Neural progenitor cell (in vitro differentiated cells): ENCODE measurements at regions not wholly inside any gene's neighbourhood (a gene's known extent, or its start where the extent isn't known, plus 50 kb on each side); places are given as distances from the start of the nearest gene placed in this dataset.

Experiments used
- DNase-seq: peaks from one replicate; pipeline ENCODE4 v3.0.0-alpha.2; 2016; ENCODE audit warnings: low spot score
- H2AFZ ChIP-seq: fragments of 200-600 bp; sonication (generic); replicated peaks from 2 replicates; pipeline ENCODE4 v1.6.1; 2016; ENCODE audit warnings: antibody characterized with exemption
- H3F3A ChIP-seq: fragments of 200-600 bp; sonication (generic); 2 replicates; pipeline ENCODE4 v1.6.1; 2016; ENCODE audit warnings: antibody characterized with exemption, low read depth
- H3K27ac ChIP-seq: fragments of 200-600 bp; sonication (generic); 2 replicates; pipeline ENCODE4 v1.5.1; 2016; ENCODE audit warnings: mild to moderate bottlenecking
- H3K27me3 ChIP-seq: fragments of 200-600 bp; sonication (generic); 2 replicates; pipeline ENCODE4 v1.6.1; 2016; ENCODE audit warnings: mild to moderate bottlenecking, moderate library complexity
- H3K36me3 ChIP-seq: fragments of 200-600 bp; sonication (generic); 2 replicates; pipeline ENCODE4 v1.5.1; 2016
- H3K4me1 ChIP-seq: fragments of 200-600 bp; sonication (generic); 2 replicates; pipeline ENCODE4 v1.6.1; 2016; ENCODE audit warnings: mixed run types
- H3K4me2 ChIP-seq: fragments of 200-600 bp; sonication (generic); 2 replicates; pipeline ENCODE4 v1.6.1; 2016
- H3K4me3 ChIP-seq: fragments of 200-600 bp; sonication (generic); 2 replicates; pipeline ENCODE4 v1.5.1; 2016
- H3K79me2 ChIP-seq: fragments of 200-600 bp; sonication (generic); 2 replicates; pipeline ENCODE4 v1.6.1; 2016; ENCODE audit warnings: low read depth
- H3K9ac ChIP-seq: fragments of 200-600 bp; sonication (generic); 2 replicates; pipeline ENCODE4 v1.6.1; 2016
- H3K9me3 ChIP-seq: fragments of 200-600 bp; sonication (generic); 2 replicates; pipeline ENCODE4 v1.5.1; 2016; ENCODE audit warnings: low read depth
- H4K20me1 ChIP-seq: fragments of 200-600 bp; sonication (generic); 2 replicates; pipeline ENCODE4 v1.6.1; 2016; ENCODE audit warnings: low read depth
- H3K27ac Mint-ChIP-seq: 3 replicates; pipeline ENCODE4 v1.8.0; 2021; ENCODE audit warnings: mixed read lengths
- H3K27me3 Mint-ChIP-seq: 2 replicates; pipeline ENCODE4 v1.8.0; 2022; ENCODE audit warnings: low read depth, mild to moderate bottlenecking, inconsistent platforms, moderate library complexity, mixed read lengths; ENCODE audit not compliant: insufficient read depth
- H3K36me3 Mint-ChIP-seq: 3 replicates; pipeline ENCODE4 v1.8.0; 2021; ENCODE audit warnings: mixed read lengths
- H3K4me1 Mint-ChIP-seq: 3 replicates; pipeline ENCODE4 v1.8.0; 2021; ENCODE audit warnings: mixed read lengths
- H3K4me3 Mint-ChIP-seq: 3 replicates; pipeline ENCODE4 v1.8.0; 2021; ENCODE audit warnings: mild to moderate bottlenecking, moderate library complexity, mixed read lengths
- H3K9me3 Mint-ChIP-seq: 3 replicates; pipeline ENCODE4 v1.8.0; 2020; ENCODE audit warnings: mixed read lengths
- CTCF ChIP-seq: fragments of 200-600 bp; sonication (generic); IDR thresholded peaks from 2 replicates; pipeline ENCODE4 v1.5.1; 2017; ENCODE audit warnings: antibody characterized with exemption, mild to moderate bottlenecking
- EZH2 ChIP-seq: fragments of 200-600 bp; sonication (generic); IDR thresholded peaks from 2 replicates; pipeline ENCODE4 v1.6.1; 2017; ENCODE audit warnings: antibody characterized with exemption, mild to moderate bottlenecking, moderate library complexity
- EZH2phosphoT487 ChIP-seq: fragments of 200-600 bp; sonication (generic); IDR thresholded peaks from 2 replicates; pipeline ENCODE4 v1.6.1; 2017; ENCODE audit warnings: antibody characterized with exemption

GRCh38 chr2:219907011-219907365, 279.6 kb downstream of the SLC4A3 start:
- H3K27me3 ChIP-seq = no peaks in the 10 kb centered on the region
- no peak overlapping the region for H3K4me2 ChIP-seq
- H3K9me3 Mint-ChIP-seq = peaks cover 11% of the 10 kb centered on the region
- no peak overlapping the region for H3K27ac Mint-ChIP-seq
- H3K4me3 ChIP-seq = no peak overlapping the region
- no peaks in the 10 kb centered on the region for H3F3A ChIP-seq
- no peak overlapping the region for H3K27ac ChIP-seq
- no peaks in the 10 kb centered on the region for H3K79me2 ChIP-seq
- TF ChIP-seq CTCF (no peak), EZH2phosphoT487 (no peak), EZH2 (no peak)
- H3K27me3 Mint-ChIP-seq = peaks cover 11% of the 10 kb centered on the region
- peaks cover 1% of the 10 kb centered on the region for H3K36me3 Mint-ChIP-seq
- no peaks in the 10 kb centered on the region for H3K9me3 ChIP-seq
- H2AFZ ChIP-seq = no peak overlapping the region
- no peak overlapping the region for H3K4me3 Mint-ChIP-seq
- H3K4me1 Mint-ChIP-seq = peaks cover 34% of the 10 kb centered on the region
- H3K9ac ChIP-seq = no peak overlapping the region
- no peak for DNase-seq
- H3K36me3 ChIP-seq = no peaks in the 10 kb centered on the region
- no peaks in the 10 kb centered on the region for H4K20me1 ChIP-seq
- peaks cover 6% of the 10 kb centered on the region for H3K4me1 ChIP-seq

DNA sequence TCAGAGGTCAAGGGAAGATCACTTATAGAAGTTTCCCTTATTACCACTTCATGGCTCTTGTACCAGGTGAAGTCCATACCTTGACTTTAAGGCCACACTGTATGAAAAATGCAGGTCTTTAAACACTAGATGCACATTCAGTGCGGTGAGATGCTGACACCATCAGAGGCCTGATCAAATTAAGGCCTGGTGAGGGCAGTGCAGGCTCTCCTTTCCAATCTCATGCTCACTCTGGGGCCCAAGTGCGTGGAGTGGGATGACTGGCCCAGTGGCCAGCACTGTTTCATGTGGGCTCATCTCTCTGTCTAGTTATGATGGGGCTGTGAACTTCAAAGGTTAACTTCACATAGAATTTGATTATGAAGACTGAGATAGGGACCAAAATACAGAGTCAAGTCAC, 281.1 kb downstream of the SLC4A3 start:
- no peak overlapping the region for H3K27ac Mint-ChIP-seq
- Histone ChIP-seq H3K9ac (no peak overlapping the region), H3K9me3 (no peaks in the 10 kb centered on the region), H3K79me2 (no peaks in the 10 kb centered on the region), H3K27ac (no peak overlapping the region), H2AFZ (no peak overlapping the region), H3K4me2 (no peak overlapping the region), H3K4me3 (no peak overlapping the region), H3K4me1 (peaks cover 6% of the 10 kb centered on the region), H4K20me1 (no peaks in the 10 kb centered on the region), H3K27me3 (no peaks in the 10 kb centered on the region), H3F3A (no peaks in the 10 kb centered on the region), H3K36me3 (no peaks in the 10 kb centered on the region)
- H3K27me3 Mint-ChIP-seq = peaks cover 3% of the 10 kb centered on the region
- no peak overlapping the region for H3K4me3 Mint-ChIP-seq
- H3K36me3 Mint-ChIP-seq = peaks cover 1% of the 10 kb centered on the region
- TF ChIP-seq EZH2phosphoT487 = no peak
- peak; percentile 32 for TF ChIP-seq CTCF
- TF ChIP-seq EZH2 = no peak
- peaks cover 20% of the 10 kb centered on the region for H3K9me3 Mint-ChIP-seq
- H3K4me1 Mint-ChIP-seq = peaks cover 33% of the 10 kb centered on the region
- DNase-seq = no peak

GRCh38 chr2:219911541-219911940, 284.1 kb downstream of the SLC4A3 start:
- H3K36me3 Mint-ChIP-seq = no peaks in the 10 kb centered on the region
- TF ChIP-seq CTCF = no peak
- TF ChIP-seq EZH2phosphoT487 = no peak
- no peak for TF ChIP-seq EZH2
- peaks cover 26% of the 10 kb centered on the region for H3K4me1 ChIP-seq
- H3F3A ChIP-seq = peaks cover 15% of the 10 kb centered on the region
- no peak for DNase-seq
- peaks cover 3% of the 10 kb centered on the region for H3K27me3 Mint-ChIP-seq
- H3K36me3 ChIP-seq = no peaks in the 10 kb centered on the region
- peaks cover 36% of the 10 kb centered on the region for H3K4me1 Mint-ChIP-seq
- no peaks in the 10 kb centered on the region for H3K27me3 ChIP-seq
- H3K9me3 Mint-ChIP-seq = peaks cover 20% of the 10 kb centered on the region
- H3K27ac ChIP-seq = no peak overlapping the region
- no peak overlapping the region for H3K4me3 ChIP-seq
- no peak overlapping the region for H2AFZ ChIP-seq
- no peak overlapping the region for H3K4me3 Mint-ChIP-seq
- no peaks in the 10 kb centered on the region for H3K9me3 ChIP-seq
- H3K9ac ChIP-seq = no peak overlapping the region
- no peak overlapping the region for H3K27ac Mint-ChIP-seq
- no peak overlapping the region for H3K4me2 ChIP-seq
- peaks cover 7% of the 10 kb centered on the region for H4K20me1 ChIP-seq
- no peaks in the 10 kb centered on the region for H3K79me2 ChIP-seq

DNA sequence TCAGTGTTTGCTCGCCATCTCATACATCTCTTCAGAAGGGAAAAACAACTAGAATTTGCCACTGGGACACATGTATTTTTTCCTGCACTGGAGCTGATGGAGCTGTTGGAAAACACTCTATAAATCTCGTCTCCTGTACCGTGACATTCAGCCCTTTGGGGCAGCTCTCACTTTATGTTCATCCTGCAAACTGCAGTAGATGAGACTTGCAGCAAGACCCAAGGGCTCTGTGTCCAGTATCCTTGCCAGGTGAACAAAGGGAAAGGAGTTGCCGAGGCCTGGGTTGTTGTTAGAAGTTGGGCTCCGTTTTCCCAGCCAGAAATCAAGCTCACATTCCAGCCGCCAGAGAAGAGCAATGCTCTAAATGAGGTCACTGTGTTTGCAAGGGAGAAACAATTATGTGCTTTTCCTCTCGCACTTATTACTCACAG, 285.1 kb downstream of the SLC4A3 start:
- no peaks in the 10 kb centered on the region for H3K36me3 Mint-ChIP-seq
- H3K9ac ChIP-seq = no peak overlapping the region
- peak overlapping the region; percentile 56 for H2AFZ ChIP-seq

More for the DNA sequence above, 285.1 kb downstream of the SLC4A3 start:
- H3K4me1 ChIP-seq = peaks cover 36% of the 10 kb centered on the region
- peaks cover 3% of the 10 kb centered on the region for H3K27me3 Mint-ChIP-seq
- TF ChIP-seq CTCF = no peak
- TF ChIP-seq EZH2phosphoT487 = no peak
- no peak for TF ChIP-seq EZH2
- H3K4me2 ChIP-seq = no peak overlapping the region
- peak; percentile 51 for DNase-seq
- H3K27me3 ChIP-seq = no peaks in the 10 kb centered on the region
- no peaks in the 10 kb centered on the region for H3K36me3 ChIP-seq
- no peak overlapping the region for H3K4me3 ChIP-seq
- peaks cover 40% of the 10 kb centered on the region for H3K4me1 Mint-ChIP-seq
- peaks cover 12% of the 10 kb centered on the region for H4K20me1 ChIP-seq
- peaks cover 20% of the 10 kb centered on the region for H3K9me3 Mint-ChIP-seq
- no peak overlapping the region for H3K27ac ChIP-seq
- peak overlapping the region; percentile 88 for H3K27ac Mint-ChIP-seq
- H3K4me3 Mint-ChIP-seq = no peak overlapping the region
- H3K9me3 ChIP-seq = no peaks in the 10 kb centered on the region
- H3F3A ChIP-seq = peaks cover 25% of the 10 kb centered on the region
- H3K79me2 ChIP-seq = no peaks in the 10 kb centered on the region
